ENCODE measurements at regions not wholly inside any gene's neighbourhood (a gene's known extent, or its start where the extent isn't known, plus 50 kb on each side); places are given as distances from the start of the nearest gene placed in this dataset.

- no peaks in the 10 kb centered on the region for H3K9me3 ChIP-seq (ENCODE audit: low read length)
- no peaks in the 10 kb centered on the region for H3K79me2 ChIP-seq (ENCODE audit: insufficient read depth, low read length)
- no peaks in the 10 kb centered on the region for H3K4me1 ChIP-seq (ENCODE audit: insufficient read depth, low read length, severe bottlenecking)
- no peaks in the 10 kb centered on the region for H3F3A ChIP-seq (ENCODE audit: insufficient read depth, low read length)
- no peak overlapping the region for H3K4me3 ChIP-seq (ENCODE audit: low read depth, low read length, poor library complexity, severe bottlenecking)
- H3K36me3 ChIP-seq (ENCODE audit: insufficient read depth, low read length): no peaks in the 10 kb centered on the region
- H2AFZ ChIP-seq (ENCODE audit: low read length): no peak overlapping the region
- H3K4me2 ChIP-seq (ENCODE audit: low read length): no peak overlapping the region
- no peak for TF ChIP-seq EZH2 (IDR thresholded peaks at IDR 0.05; ENCODE audit: borderline replicate concordance, low read length)
- no peak for TF ChIP-seq CTCF (IDR thresholded peaks at IDR 0.05; ENCODE audit: low read length)
- H3K9me2 ChIP-seq (ENCODE audit: low read depth, low read length): no peaks in the 10 kb centered on the region
- H3K27ac ChIP-seq (ENCODE audit: low read depth, low read length, poor library complexity, severe bottlenecking): no peak overlapping the region
- no peaks in the 10 kb centered on the region for H4K20me1 ChIP-seq (ENCODE audit: insufficient read depth, low read length)
- no peaks in the 10 kb centered on the region for H3K27me3 ChIP-seq (ENCODE audit: insufficient read depth, low read length)
- no peak overlapping the region for H3K9ac ChIP-seq (ENCODE audit: low read length)
These were observed 206.1 kb upstream of the HDAC4 start for GRCh38 chr2:239606741-239607516.

- Histone ChIP-seq H3K27me3 (ENCODE audit: insufficient read depth, low read length) (no peaks in the 10 kb centered on the region), H3K9me3 (ENCODE audit: low read length) (no peaks in the 10 kb centered on the region), H3K36me3 (ENCODE audit: insufficient read depth, low read length) (no peaks in the 10 kb centered on the region), H3K4me1 (ENCODE audit: insufficient read depth, low read length, severe bottlenecking) (no peaks in the 10 kb centered on the region), H2AFZ (ENCODE audit: low read length) (no peak overlapping the region), H3K9me2 (ENCODE audit: low read depth, low read length) (no peaks in the 10 kb centered on the region), H3K27ac (ENCODE audit: low read depth, low read length, poor library complexity, severe bottlenecking) (no peak overlapping the region), H3K4me2 (ENCODE audit: low read length) (no peak overlapping the region), H3F3A (ENCODE audit: insufficient read depth, low read length) (no peaks in the 10 kb centered on the region), H3K79me2 (ENCODE audit: insufficient read depth, low read length) (no peaks in the 10 kb centered on the region), H3K4me3 (ENCODE audit: low read depth, low read length, poor library complexity, severe bottlenecking) (no peak overlapping the region), H3K9ac (ENCODE audit: low read length) (no peak overlapping the region), H4K20me1 (ENCODE audit: insufficient read depth, low read length) (no peaks in the 10 kb centered on the region)
- TF ChIP-seq CTCF (IDR thresholded peaks at IDR 0.05; ENCODE audit: low read length): no peak
- no peak for TF ChIP-seq EZH2 (IDR thresholded peaks at IDR 0.05; ENCODE audit: borderline replicate concordance, low read length)
These were observed 205.2 kb upstream of the HDAC4 start for GRCh38 chr2:239605976-239606375.

GRCh38 chr2:239605409-239605808 lies 204.6 kb upstream of the HDAC4 start:
- Histone ChIP-seq H3K27ac (ENCODE audit: low read depth, low read length, poor library complexity, severe bottlenecking) (no peak overlapping the region), H4K20me1 (ENCODE audit: insufficient read depth, low read length) (no peaks in the 10 kb centered on the region), H3K9ac (ENCODE audit: low read length) (no peak overlapping the region), H3K79me2 (ENCODE audit: insufficient read depth, low read length) (no peaks in the 10 kb centered on the region), H3K9me3 (ENCODE audit: low read length) (no peaks in the 10 kb centered on the region), H3K4me1 (ENCODE audit: insufficient read depth, low read length, severe bottlenecking) (no peaks in the 10 kb centered on the region), H3F3A (ENCODE audit: insufficient read depth, low read length) (no peaks in the 10 kb centered on the region), H3K4me2 (ENCODE audit: low read length) (no peak overlapping the region), H3K36me3 (ENCODE audit: insufficient read depth, low read length) (no peaks in the 10 kb centered on the region), H3K4me3 (ENCODE audit: low read depth, low read length, poor library complexity, severe bottlenecking) (no peak overlapping the region), H3K27me3 (ENCODE audit: insufficient read depth, low read length) (no peaks in the 10 kb centered on the region), H3K9me2 (ENCODE audit: low read depth, low read length) (no peaks in the 10 kb centered on the region), H2AFZ (ENCODE audit: low read length) (no peak overlapping the region)
- TF ChIP-seq EZH2 (IDR thresholded peaks at IDR 0.05; ENCODE audit: borderline replicate concordance, low read length) (no peak), CTCF (IDR thresholded peaks at IDR 0.05; ENCODE audit: low read length) (no peak)

All from OCI-LY1 (cell line).